Panc1 (cell line): ENCODE measurements at regions not wholly inside any gene's neighbourhood (a gene's known extent, or its start where the extent isn't known, plus 50 kb on each side); places are given as distances from the start of the nearest gene placed in this dataset.

ENCODE experiments used
- ATAC-seq: fragments of 200-7000 bp; cut with Tn5 transposase; 2 replicates; pipeline ENCODE4 v1.9.1; 2020; ENCODE audit warnings: mild to moderate bottlenecking, moderate library complexity
- BruUV-seq: library from RNA; stranded (reverse); fragments of 400-500 nt; replicated peaks from 2 replicates; lab custom pipeline; 2021; lab: Mats Ljungman, UMichigan
- CTCF ChIA-PET: fragments of 300-600 bp; sonication (Branson Sonifier 250); formaldehyde crosslinking; loops from one replicate; lab custom pipeline; 2022; ENCODE audit warnings: antibody characterized with exemption; lab: Charles Lee
- POLR2A ChIA-PET: fragments of 300-600 bp; sonication (Branson Sonifier 250); formaldehyde crosslinking; loops from one replicate; lab custom pipeline; 2022; ENCODE audit warnings: antibody characterized with exemption; lab: Charles Lee
- DNase-seq: peaks from one replicate; pipeline ENCODE4 v3.0.0-alpha.2; 2010; ENCODE audit warnings: low read depth, low spot score
- H3K27ac ChIP-seq: 2 replicates; pipeline ENCODE4 v1.5.1; 2011; ENCODE audit warnings: mild to moderate bottlenecking, low read length, inconsistent platforms
- H3K27me3 ChIP-seq: fragments of 200-500 bp; sonication (Bioruptor generic); 2 replicates; pipeline ENCODE4 v1.6.0; 2014; ENCODE audit warnings: low read length, inconsistent platforms; ENCODE audit not compliant: control insufficient read depth, insufficient read depth
- H3K36me3 ChIP-seq: fragments of 200-500 bp; sonication (Bioruptor generic); 2 replicates; pipeline ENCODE4 v1.5.1; 2014; ENCODE audit warnings: inconsistent platforms, mild to moderate bottlenecking, low read length, moderate library complexity; ENCODE audit not compliant: control insufficient read depth, insufficient read depth
- H3K4me1 ChIP-seq: 2 replicates; pipeline ENCODE4 v1.5.1; 2011; ENCODE audit warnings: inconsistent platforms, mild to moderate bottlenecking, low read length, moderate library complexity; ENCODE audit not compliant: control insufficient read depth, insufficient read depth
- H3K4me3 ChIP-seq, 2 experiments: 2 replicates each; pipeline ENCODE4 v1.5.1; 2011 to 2012; ENCODE audit warnings: low read depth in 2 of 2, low read length in 2 of 2, mild to moderate bottlenecking in 2 of 2, inconsistent platforms in 1 of 2, moderate library complexity in 1 of 2
- H3K9me3 ChIP-seq: fragments of 200-500 bp; sonication (Bioruptor generic); 2 replicates; pipeline ENCODE4 v1.5.1; 2014; ENCODE audit warnings: low read depth, mild to moderate bottlenecking, inconsistent platforms, low read length, moderate library complexity; ENCODE audit not compliant: control insufficient read depth, insufficient read depth
- POLR2AphosphoS5 ChIP-seq: IDR thresholded peaks from 2 replicates; pipeline ENCODE4 v1.6.1; 2012; ENCODE audit warnings: mild to moderate bottlenecking, low read depth, low read length, moderate library complexity
- SIN3A ChIP-seq: IDR thresholded peaks from 2 replicates; pipeline ENCODE4 v1.6.1; 2012; ENCODE audit warnings: low read depth, mild to moderate bottlenecking, low read length, moderate library complexity, borderline replicate concordance; ENCODE audit not compliant: insufficient read depth
- TCF7L2 ChIP-seq: IDR thresholded peaks from 2 replicates; pipeline ENCODE4 v1.6.1; 2011; ENCODE audit warnings: mild to moderate bottlenecking, low read depth, low read length, inconsistent platforms
- in situ Hi-C: cut with HindIII; loops from 2 replicates; pipeline ENCODE4 v1.10.0; 2016; ENCODE audit warnings: low sequenced_read_pairs, low pct_unique_long_range_greater_than_20kb
- intact Hi-C: fragments of 100-400 bp; cut with micrococcal nuclease; formaldehyde crosslinking; loops from one replicate; pipeline ENCODE4 v1.10.0; 2022; ENCODE audit not compliant: unreplicated experiment
- TF ChIP-seq, protein P1 (sequence below): fragments of 450-650 bp; IDR thresholded peaks from 2 replicates; pipeline ENCODE4 v1.5.1; 2017; ENCODE audit warnings: mild to moderate bottlenecking
- TF ChIP-seq, protein P2 (sequence below), 2 experiments: IDR thresholded peaks; 2 replicates each; pipeline ENCODE4 v1.6.1; 2011 to 2012; ENCODE audit warnings: low read depth in 2 of 2, control low read depth in 1 of 2, low read length in 1 of 2, mild to moderate bottlenecking in 1 of 2, moderate library complexity in 1 of 2; ENCODE audit not compliant: insufficient read depth in 1 of 2

DNA sequence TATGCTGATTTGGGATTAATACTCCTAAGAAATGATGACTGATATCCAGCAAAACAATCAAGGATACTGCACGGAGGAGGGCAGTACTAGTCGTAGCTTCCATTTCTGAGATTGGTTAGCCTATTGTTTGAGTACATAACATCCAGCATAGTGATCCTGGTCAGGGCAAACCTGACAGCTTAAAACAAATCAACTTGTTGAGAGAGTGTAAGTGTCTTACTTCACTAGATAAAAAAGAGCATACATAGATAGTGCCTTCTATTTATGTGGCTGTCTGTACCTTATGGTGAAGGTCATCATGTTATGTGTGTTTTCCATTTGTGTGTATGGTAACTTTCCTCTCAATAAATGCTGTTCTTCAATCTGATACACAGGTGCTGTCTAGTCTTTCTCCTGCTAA is 228.4 kb downstream of the PTGER3 start:
- H3K27me3 ChIP-seq: no peaks in the 10 kb centered on the region
- H3K4me1 ChIP-seq: no peaks in the 10 kb centered on the region
- intact Hi-C loops: no loop called here
- H3K4me3 ChIP-seq: no peak overlapping the region
- H3K9me3 ChIP-seq: no peaks in the 10 kb centered on the region
- no peaks in the 10 kb centered on the region for H3K36me3 ChIP-seq
- TF ChIP-seq TCF7L2 (no peak), POLR2AphosphoS5 (no peak), SIN3A (no peak)
- DNase-seq (no peak), ATAC-seq (no peak)
- BruUV-seq: no TSS peak
- ChIA-PET POLR2A (no interaction called here), CTCF (no interaction called here)
- H3K27ac ChIP-seq: no peak overlapping the region
- in situ Hi-C loops: no loop called here

GRCh38 chr1:70819785-70820184 is 227.8 kb downstream of the PTGER3 start:
- ATAC-seq (no peak), DNase-seq (no peak)
- no TSS peak for BruUV-seq
- TF ChIP-seq SIN3A (no peak), TCF7L2 (no peak), POLR2AphosphoS5 (no peak)
- TF ChIP-seq, protein P1, sequence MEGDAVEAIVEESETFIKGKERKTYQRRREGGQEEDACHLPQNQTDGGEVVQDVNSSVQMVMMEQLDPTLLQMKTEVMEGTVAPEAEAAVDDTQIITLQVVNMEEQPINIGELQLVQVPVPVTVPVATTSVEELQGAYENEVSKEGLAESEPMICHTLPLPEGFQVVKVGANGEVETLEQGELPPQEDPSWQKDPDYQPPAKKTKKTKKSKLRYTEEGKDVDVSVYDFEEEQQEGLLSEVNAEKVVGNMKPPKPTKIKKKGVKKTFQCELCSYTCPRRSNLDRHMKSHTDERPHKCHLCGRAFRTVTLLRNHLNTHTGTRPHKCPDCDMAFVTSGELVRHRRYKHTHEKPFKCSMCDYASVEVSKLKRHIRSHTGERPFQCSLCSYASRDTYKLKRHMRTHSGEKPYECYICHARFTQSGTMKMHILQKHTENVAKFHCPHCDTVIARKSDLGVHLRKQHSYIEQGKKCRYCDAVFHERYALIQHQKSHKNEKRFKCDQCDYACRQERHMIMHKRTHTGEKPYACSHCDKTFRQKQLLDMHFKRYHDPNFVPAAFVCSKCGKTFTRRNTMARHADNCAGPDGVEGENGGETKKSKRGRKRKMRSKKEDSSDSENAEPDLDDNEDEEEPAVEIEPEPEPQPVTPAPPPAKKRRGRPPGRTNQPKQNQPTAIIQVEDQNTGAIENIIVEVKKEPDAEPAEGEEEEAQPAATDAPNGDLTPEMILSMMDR: no peak
- TF ChIP-seq, protein P2, sequence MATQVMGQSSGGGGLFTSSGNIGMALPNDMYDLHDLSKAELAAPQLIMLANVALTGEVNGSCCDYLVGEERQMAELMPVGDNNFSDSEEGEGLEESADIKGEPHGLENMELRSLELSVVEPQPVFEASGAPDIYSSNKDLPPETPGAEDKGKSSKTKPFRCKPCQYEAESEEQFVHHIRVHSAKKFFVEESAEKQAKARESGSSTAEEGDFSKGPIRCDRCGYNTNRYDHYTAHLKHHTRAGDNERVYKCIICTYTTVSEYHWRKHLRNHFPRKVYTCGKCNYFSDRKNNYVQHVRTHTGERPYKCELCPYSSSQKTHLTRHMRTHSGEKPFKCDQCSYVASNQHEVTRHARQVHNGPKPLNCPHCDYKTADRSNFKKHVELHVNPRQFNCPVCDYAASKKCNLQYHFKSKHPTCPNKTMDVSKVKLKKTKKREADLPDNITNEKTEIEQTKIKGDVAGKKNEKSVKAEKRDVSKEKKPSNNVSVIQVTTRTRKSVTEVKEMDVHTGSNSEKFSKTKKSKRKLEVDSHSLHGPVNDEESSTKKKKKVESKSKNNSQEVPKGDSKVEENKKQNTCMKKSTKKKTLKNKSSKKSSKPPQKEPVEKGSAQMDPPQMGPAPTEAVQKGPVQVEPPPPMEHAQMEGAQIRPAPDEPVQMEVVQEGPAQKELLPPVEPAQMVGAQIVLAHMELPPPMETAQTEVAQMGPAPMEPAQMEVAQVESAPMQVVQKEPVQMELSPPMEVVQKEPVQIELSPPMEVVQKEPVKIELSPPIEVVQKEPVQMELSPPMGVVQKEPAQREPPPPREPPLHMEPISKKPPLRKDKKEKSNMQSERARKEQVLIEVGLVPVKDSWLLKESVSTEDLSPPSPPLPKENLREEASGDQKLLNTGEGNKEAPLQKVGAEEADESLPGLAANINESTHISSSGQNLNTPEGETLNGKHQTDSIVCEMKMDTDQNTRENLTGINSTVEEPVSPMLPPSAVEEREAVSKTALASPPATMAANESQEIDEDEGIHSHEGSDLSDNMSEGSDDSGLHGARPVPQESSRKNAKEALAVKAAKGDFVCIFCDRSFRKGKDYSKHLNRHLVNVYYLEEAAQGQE (IDR thresholded peaks at IDR 0.05; ENCODE audit: insufficient read depth in 1 of 2, low read depth in 2 of 2, low read length in 1 of 2): no peak
- H3K9me3 ChIP-seq: no peaks in the 10 kb centered on the region
- in situ Hi-C loops: no loop called here
- no peak overlapping the region for H3K27ac ChIP-seq
- intact Hi-C loops: no loop called here
- CTCF ChIA-PET: no interaction called here
- H3K4me3 ChIP-seq: no peak overlapping the region
- H3K27me3 ChIP-seq: no peaks in the 10 kb centered on the region
- POLR2A ChIA-PET: no interaction called here
- no peaks in the 10 kb centered on the region for H3K4me1 ChIP-seq
- no peaks in the 10 kb centered on the region for H3K36me3 ChIP-seq

DNA sequence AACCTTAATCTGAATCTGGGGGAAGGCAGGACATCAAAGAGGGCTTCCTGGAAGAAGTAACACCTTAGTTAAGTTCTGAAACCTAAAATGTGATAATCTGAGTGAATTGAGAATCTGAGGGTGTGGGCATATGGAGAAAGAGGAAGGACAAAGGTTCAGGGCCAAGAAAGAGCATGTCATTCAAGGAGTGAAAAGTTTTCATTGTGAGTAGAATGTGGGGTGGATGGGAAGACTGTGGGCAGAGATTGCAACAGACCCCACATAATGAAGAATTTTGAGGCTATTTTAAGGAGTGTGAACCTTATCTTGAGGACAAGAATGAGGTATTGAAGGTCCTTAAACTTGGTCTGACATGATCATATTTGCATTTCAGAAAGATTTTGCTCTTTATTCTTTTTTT is 227.2 kb downstream of the PTGER3 start:
- BruUV-seq: no TSS peak
- H3K4me3 ChIP-seq: no peak overlapping the region
- no peak overlapping the region for H3K27ac ChIP-seq
- DNase-seq (no peak), ATAC-seq (no peak)
- TF ChIP-seq TCF7L2: no peak
- TF ChIP-seq, protein P2 (IDR thresholded peaks at IDR 0.05; ENCODE audit: insufficient read depth in 1 of 2, low read depth in 2 of 2, low read length in 1 of 2): no peak
- no peak for TF ChIP-seq SIN3A
- TF ChIP-seq, protein P1: no peak
- no peak for TF ChIP-seq POLR2AphosphoS5
- H3K36me3 ChIP-seq: no peaks in the 10 kb centered on the region
- ChIA-PET CTCF (no interaction called here), POLR2A (no interaction called here)
- intact Hi-C loops: no loop called here
- H3K27me3 ChIP-seq: no peaks in the 10 kb centered on the region
- H3K9me3 ChIP-seq: no peaks in the 10 kb centered on the region
- in situ Hi-C loops: no loop called here
- no peaks in the 10 kb centered on the region for H3K4me1 ChIP-seq
